ENCODE measurements at regions not wholly inside any gene's neighbourhood (a gene's known extent, or its start where the extent isn't known, plus 50 kb on each side); places are given as distances from the start of the nearest gene placed in this dataset.
"Not testable (repeated sequence)": the region's sequence is repeated elsewhere in the genome, so short reads cannot be mapped to it uniquely, and the experiment has no call there.

GRCh38 chr19:37317403-37318209 lies 53.3 kb upstream of the ZNF527 start:
- peak; percentile 99 for ATAC-seq (ENCODE audit: insufficient read depth, low FRiP score)
- H3K27ac ChIP-seq (ENCODE audit: low read depth in 1 of 2, low read length in 1 of 2) = peak overlapping the region; percentile 83 to 95
- 0% methylated on average over 57 of the region's 57 CpGs for WGBS, 2 donors
- peak; percentile 1 for TF ChIP-seq CTCF (IDR thresholded peaks at IDR 0.05; ENCODE audit: control extremely low read depth, extremely low read depth)
- H3K4me1 ChIP-seq (ENCODE audit: control insufficient read depth in 5 of 5, insufficient read depth in 5 of 5, low read length in 5 of 5) = peaks cover 0 to 8% (median 0%) of the 10 kb centered on the region in 5 donors
- peak overlapping the region; percentile 75 for H3K4me3 ChIP-seq
- H3K36me3 ChIP-seq (ENCODE audit: control insufficient read depth in 4 of 4, insufficient read depth in 4 of 4, low read length in 4 of 4) = peaks cover 0 to 1% (median 0%) of the 10 kb centered on the region in 4 donors
- H3K9ac ChIP-seq (ENCODE audit: insufficient read depth in 1 of 2, low read length in 2 of 2) = peak overlapping the region; percentile 81 to 86
- DNase-seq = peak; percentile 98 to 100 (median 99)
- no peaks in the 10 kb centered on the region for H3K27me3 ChIP-seq (ENCODE audit: control insufficient read depth in 3 of 3, insufficient read depth in 3 of 3, low read length in 2 of 3)
- H3K9me3 ChIP-seq (ENCODE audit: control insufficient read depth in 4 of 4, insufficient read depth in 3 of 4, low read length in 3 of 4) = peaks cover 0 to 12% (median 0%) of the 10 kb centered on the region in 4 donors

GRCh38 chr19:37320988-37321387 lies 49.9 kb upstream of the ZNF527 start:
- not testable (repeated sequence) for H3K4me3 ChIP-seq; DNase-seq; ATAC-seq (ENCODE audit: insufficient read depth, low FRiP score); H3K27me3 ChIP-seq (ENCODE audit: control insufficient read depth in 3 of 3, insufficient read depth in 3 of 3, low read length in 2 of 3); H3K4me1 ChIP-seq (ENCODE audit: control insufficient read depth in 5 of 5, insufficient read depth in 5 of 5, low read length in 5 of 5); H3K9ac ChIP-seq (ENCODE audit: insufficient read depth in 1 of 2, low read length in 2 of 2)
- Histone ChIP-seq H3K36me3 (ENCODE audit: control insufficient read depth in 4 of 4, insufficient read depth in 4 of 4, low read length in 4 of 4) (peaks cover 0 to 15% (median 8%) of the 10 kb centered on the region in 4 donors), H3K9me3 (ENCODE audit: control insufficient read depth in 4 of 4, insufficient read depth in 3 of 4, low read length in 3 of 4) (peaks cover 0 to 16% (median 0%) of the 10 kb centered on the region in 4 donors), H3K27ac (ENCODE audit: low read depth in 1 of 2, low read length in 1 of 2) (peak overlapping the region in 1 of 2 donors; percentile 31)
- WGBS, 2 donors = 58 to 96% methylated on average over 7 of the region's 7 CpGs
